Activated B cell treated with CpG ODN at 0.5 μM for 24 hours (primary cell): ENCODE measurements at regions not wholly inside any gene's neighbourhood (a gene's known extent, or its start where the extent isn't known, plus 50 kb on each side); places are given as distances from the start of the nearest gene placed in this dataset.

Source experiments
- ATAC-seq: fragments of 200-7000 bp; cut with Tn5 transposase; one replicate; pipeline ENCODE4 v1.10.0; 2021; ENCODE audit warnings: low read depth, mild to moderate bottlenecking, moderate library complexity
- CTCF ChIA-PET: fragments of 350-600 bp; sonication (Branson Sonifier 250); formaldehyde crosslinking; loops from one replicate; lab custom pipeline; 2021; ENCODE audit warnings: antibody characterized with exemption; lab: Charles Lee
- POLR2A ChIA-PET: fragments of 350-600 bp; sonication (Branson Sonifier 250); formaldehyde crosslinking; loops from one replicate; lab custom pipeline; 2021; ENCODE audit warnings: antibody characterized with exemption; lab: Charles Lee
- DNase-seq: peaks from one replicate; pipeline ENCODE4 v3.0.0; 2022
- H3K27ac Mint-ChIP-seq: one replicate; pipeline ENCODE4 v1.8.0; 2020; ENCODE audit warnings: mixed read lengths
- H3K27me3 Mint-ChIP-seq: one replicate; pipeline ENCODE4 v1.8.0; 2021; ENCODE audit warnings: mixed read lengths
- H3K36me3 Mint-ChIP-seq: one replicate; pipeline ENCODE4 v1.8.0; 2021; ENCODE audit warnings: low read depth, mixed read lengths
- H3K4me1 Mint-ChIP-seq: one replicate; pipeline ENCODE4 v1.8.0; 2021; ENCODE audit warnings: mixed read lengths
- H3K4me3 Mint-ChIP-seq: one replicate; pipeline ENCODE4 v1.8.0; 2020; ENCODE audit warnings: mild to moderate bottlenecking, mixed read lengths
- H3K9me3 Mint-ChIP-seq: one replicate; pipeline ENCODE4 v1.8.0; 2020; ENCODE audit warnings: mixed read lengths
- CTCF ChIP-seq: fragments of 200-600 bp; IDR thresholded peaks from one replicate; pipeline ENCODE4 v1.8.0; 2022; ENCODE audit warnings: antibody characterized with exemption, mild to moderate bottlenecking
- intact Hi-C: fragments of 100-400 bp; cut with micrococcal nuclease; formaldehyde crosslinking; loops from one replicate; pipeline ENCODE4 v1.15.1; 2024

GRCh38 chr3:150172356-150172755 lies 201.7 kb upstream of the PFN2 start:
- Mint-ChIP-seq H3K36me3 (no peaks in the 10 kb centered on the region), H3K9me3 (no peaks in the 10 kb centered on the region), H3K4me1 (no peaks in the 10 kb centered on the region), H3K27ac (no peak overlapping the region), H3K27me3 (peaks cover 6% of the 10 kb centered on the region), H3K4me3 (no peak overlapping the region)
- intact Hi-C loops = no loop called here
- POLR2A ChIA-PET = no interaction called here
- no peak for TF ChIP-seq CTCF
- ATAC-seq = no peak
- CTCF ChIA-PET = no interaction called here
- no peak for DNase-seq

GRCh38 chr3:150170852-150171520 lies 200.3 kb upstream of the PFN2 start:
- POLR2A ChIA-PET = no interaction called here

GRCh38 chr3:150169330-150169940 lies 198.7 kb upstream of the PFN2 start:
- peaks cover 10% of the 10 kb centered on the region for H3K27me3 Mint-ChIP-seq
- CTCF ChIA-PET = no interaction called here

More at GRCh38 chr3:150170852-150171520, 200.3 kb upstream of the PFN2 start:
- intact Hi-C loops = no loop called here
- H3K36me3 Mint-ChIP-seq = no peaks in the 10 kb centered on the region
- no peak overlapping the region for H3K27ac Mint-ChIP-seq
- peaks cover 7% of the 10 kb centered on the region for H3K27me3 Mint-ChIP-seq
- H3K9me3 Mint-ChIP-seq = no peaks in the 10 kb centered on the region
- CTCF ChIA-PET = no interaction called here
- no peaks in the 10 kb centered on the region for H3K4me1 Mint-ChIP-seq
- TF ChIP-seq CTCF = no peak
- no peak for ATAC-seq
- H3K4me3 Mint-ChIP-seq = no peak overlapping the region
- DNase-seq = no peak

GRCh38 chr3:150168698-150169097 lies 198.0 kb upstream of the PFN2 start:
- H3K27me3 Mint-ChIP-seq = peaks cover 10% of the 10 kb centered on the region
- TF ChIP-seq CTCF = no peak
- H3K4me1 Mint-ChIP-seq = no peaks in the 10 kb centered on the region
- ATAC-seq = no peak
- H3K27ac Mint-ChIP-seq = no peak overlapping the region
- H3K36me3 Mint-ChIP-seq = no peaks in the 10 kb centered on the region
- ChIA-PET POLR2A (no interaction called here), CTCF (no interaction called here)
- intact Hi-C loops = no loop called here
- H3K9me3 Mint-ChIP-seq = no peaks in the 10 kb centered on the region
- H3K4me3 Mint-ChIP-seq = no peak overlapping the region
- no peak for DNase-seq

More at GRCh38 chr3:150169330-150169940, 198.7 kb upstream of the PFN2 start:
- Mint-ChIP-seq H3K27ac (no peak overlapping the region), H3K9me3 (no peaks in the 10 kb centered on the region), H3K36me3 (no peaks in the 10 kb centered on the region), H3K4me1 (no peaks in the 10 kb centered on the region), H3K4me3 (no peak overlapping the region)
- no peak for TF ChIP-seq CTCF
- DNase-seq = no peak
- POLR2A ChIA-PET = no interaction called here
- intact Hi-C loops = no loop called here
- ATAC-seq = no peak

GRCh38 chr3:150165396-150166094 lies 194.8 kb upstream of the PFN2 start:
- Mint-ChIP-seq H3K27me3 (peaks cover 6% of the 10 kb centered on the region), H3K36me3 (no peaks in the 10 kb centered on the region), H3K4me3 (no peak overlapping the region), H3K4me1 (no peaks in the 10 kb centered on the region), H3K9me3 (no peaks in the 10 kb centered on the region), H3K27ac (no peak overlapping the region)
- ATAC-seq (no peak), DNase-seq (no peak)
- TF ChIP-seq CTCF = no peak
- CTCF ChIA-PET = no interaction called here
- POLR2A ChIA-PET = no interaction called here
- intact Hi-C loops = no loop called here
